AG09309 (cell line): ENCODE measurements at regions not wholly inside any gene's neighbourhood (a gene's known extent, or its start where the extent isn't known, plus 50 kb on each side); places are given as distances from the start of the nearest gene placed in this dataset.

Experiments
- DNase-seq: peaks from one replicate; pipeline ENCODE4 v3.0.0-alpha.2; 2010; ENCODE audit warnings: low read depth
- H3K4me3 ChIP-seq: 2 replicates; pipeline ENCODE4 v1.5.1; 2011; ENCODE audit warnings: mild to moderate bottlenecking, low read depth, low read length, moderate library complexity; ENCODE audit not compliant: control insufficient read depth
- CTCF ChIP-seq: IDR thresholded peaks from 2 replicates; pipeline ENCODE4 v1.5.1; 2011; ENCODE audit warnings: mild to moderate bottlenecking, low read depth, low read length, inconsistent platforms; ENCODE audit not compliant: insufficient read depth, control insufficient read depth; ENCODE audit errors: missing control alignments

GRCh38 chr18:34108206-34108605 is 116.5 kb downstream of the NOL4 start:
- no peak overlapping the region for H3K4me3 ChIP-seq
- no peak for DNase-seq
- no peak for TF ChIP-seq CTCF

GRCh38 chr18:34098109-34098508 is 126.6 kb downstream of the NOL4 start:
- no peak for DNase-seq
- no peak for TF ChIP-seq CTCF
- no peak overlapping the region for H3K4me3 ChIP-seq

GRCh38 chr18:34097312-34097711 is 127.4 kb downstream of the NOL4 start:
- no peak for DNase-seq
- TF ChIP-seq CTCF = no peak
- H3K4me3 ChIP-seq = no peak overlapping the region

GRCh38 chr18:34094148-34094547 is 130.6 kb downstream of the NOL4 start:
- no peak for TF ChIP-seq CTCF
- no peak overlapping the region for H3K4me3 ChIP-seq
- DNase-seq = no peak

GRCh38 chr18:34092796-34093195 is 131.9 kb downstream of the NOL4 start:
- no peak for TF ChIP-seq CTCF
- no peak overlapping the region for H3K4me3 ChIP-seq
- no peak for DNase-seq

- no peak for DNase-seq
Measured at GRCh38 chr18:34086370-34086769, 138.3 kb downstream of the NOL4 start.

More at GRCh38 chr18:34086370-34086769, 138.3 kb downstream of the NOL4 start:
- no peak overlapping the region for H3K4me3 ChIP-seq
- TF ChIP-seq CTCF = no peak
